GM10248 (cell line): ENCODE measurements at regions not wholly inside any gene's neighbourhood (a gene's known extent, or its start where the extent isn't known, plus 50 kb on each side); places are given as distances from the start of the nearest gene placed in this dataset.

Source experiments
- CTCF ChIA-PET: fragments of 300-600 bp; sonication (Branson Sonifier 250); formaldehyde crosslinking; extraction: SDS; loops from one replicate; lab custom pipeline; 2021; ENCODE audit warnings: antibody characterized with exemption; lab: Yijun Ruan, JAX
- POLR2A ChIA-PET: fragments of 350-650 bp; sonication (Branson Sonifier 250); formaldehyde crosslinking; extraction: SDS; loops from one replicate; lab custom pipeline; 2020; ENCODE audit warnings: antibody characterized with exemption; lab: Yijun Ruan, JAX
- DNase-seq: peaks from one replicate; pipeline ENCODE4 v3.0.0; 2012; ENCODE audit errors: extremely low spot score
- TF ChIP-seq, protein P1 (sequence below): IDR thresholded peaks from 2 replicates; pipeline ENCODE4 v1.5.1; 2012; ENCODE audit warnings: mild to moderate bottlenecking, low read depth; ENCODE audit errors: extremely low read depth, missing control alignments, control extremely low read depth

DNA sequence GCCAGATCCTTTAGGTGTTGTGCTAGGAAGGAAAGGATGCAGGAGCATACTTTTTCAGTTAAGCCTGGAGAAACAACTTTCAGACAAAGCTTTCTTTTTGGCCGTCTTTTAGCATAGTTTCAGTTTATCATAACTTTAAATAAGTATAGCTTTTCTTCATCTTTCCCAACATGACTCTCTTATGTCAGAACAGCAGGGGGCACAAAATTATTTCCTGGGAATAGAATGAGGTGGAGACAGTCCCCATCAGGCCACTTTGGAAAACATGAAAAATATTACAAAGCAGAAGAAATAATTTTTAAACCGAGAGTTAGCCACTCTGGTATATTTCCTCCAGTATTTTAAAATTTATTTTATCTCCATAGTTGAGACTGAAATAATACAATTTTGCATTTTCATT, 387.6 kb downstream of the HAPSTR1 start:
- ChIA-PET POLR2A (no interaction called here), CTCF (no interaction called here)
- TF ChIP-seq, protein P1, sequence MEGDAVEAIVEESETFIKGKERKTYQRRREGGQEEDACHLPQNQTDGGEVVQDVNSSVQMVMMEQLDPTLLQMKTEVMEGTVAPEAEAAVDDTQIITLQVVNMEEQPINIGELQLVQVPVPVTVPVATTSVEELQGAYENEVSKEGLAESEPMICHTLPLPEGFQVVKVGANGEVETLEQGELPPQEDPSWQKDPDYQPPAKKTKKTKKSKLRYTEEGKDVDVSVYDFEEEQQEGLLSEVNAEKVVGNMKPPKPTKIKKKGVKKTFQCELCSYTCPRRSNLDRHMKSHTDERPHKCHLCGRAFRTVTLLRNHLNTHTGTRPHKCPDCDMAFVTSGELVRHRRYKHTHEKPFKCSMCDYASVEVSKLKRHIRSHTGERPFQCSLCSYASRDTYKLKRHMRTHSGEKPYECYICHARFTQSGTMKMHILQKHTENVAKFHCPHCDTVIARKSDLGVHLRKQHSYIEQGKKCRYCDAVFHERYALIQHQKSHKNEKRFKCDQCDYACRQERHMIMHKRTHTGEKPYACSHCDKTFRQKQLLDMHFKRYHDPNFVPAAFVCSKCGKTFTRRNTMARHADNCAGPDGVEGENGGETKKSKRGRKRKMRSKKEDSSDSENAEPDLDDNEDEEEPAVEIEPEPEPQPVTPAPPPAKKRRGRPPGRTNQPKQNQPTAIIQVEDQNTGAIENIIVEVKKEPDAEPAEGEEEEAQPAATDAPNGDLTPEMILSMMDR: no peak
- DNase-seq: no peak

DNA sequence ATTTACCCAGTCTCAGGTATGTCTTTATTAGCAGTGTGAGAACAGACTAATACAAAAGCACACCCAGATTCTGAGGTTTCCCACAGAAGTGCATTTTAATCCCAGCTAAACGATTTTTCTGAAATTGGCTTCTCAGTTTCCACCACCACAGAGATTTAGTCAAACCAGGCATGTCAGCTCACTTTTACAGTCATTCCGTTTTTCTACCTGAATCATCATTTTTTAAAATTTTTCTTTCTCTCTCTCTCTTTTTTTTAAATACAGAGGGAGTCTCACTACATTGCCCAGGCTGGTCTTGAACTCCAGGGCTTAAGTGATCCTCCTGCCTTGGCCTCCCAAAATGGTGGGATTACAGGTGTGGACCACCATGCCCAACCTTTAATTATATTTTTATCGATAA, 389.1 kb downstream of the HAPSTR1 start:
- DNase-seq: no peak
- POLR2A ChIA-PET: no interaction called here
- CTCF ChIA-PET: no interaction called here
- TF ChIP-seq, protein P1: no peak

DNA sequence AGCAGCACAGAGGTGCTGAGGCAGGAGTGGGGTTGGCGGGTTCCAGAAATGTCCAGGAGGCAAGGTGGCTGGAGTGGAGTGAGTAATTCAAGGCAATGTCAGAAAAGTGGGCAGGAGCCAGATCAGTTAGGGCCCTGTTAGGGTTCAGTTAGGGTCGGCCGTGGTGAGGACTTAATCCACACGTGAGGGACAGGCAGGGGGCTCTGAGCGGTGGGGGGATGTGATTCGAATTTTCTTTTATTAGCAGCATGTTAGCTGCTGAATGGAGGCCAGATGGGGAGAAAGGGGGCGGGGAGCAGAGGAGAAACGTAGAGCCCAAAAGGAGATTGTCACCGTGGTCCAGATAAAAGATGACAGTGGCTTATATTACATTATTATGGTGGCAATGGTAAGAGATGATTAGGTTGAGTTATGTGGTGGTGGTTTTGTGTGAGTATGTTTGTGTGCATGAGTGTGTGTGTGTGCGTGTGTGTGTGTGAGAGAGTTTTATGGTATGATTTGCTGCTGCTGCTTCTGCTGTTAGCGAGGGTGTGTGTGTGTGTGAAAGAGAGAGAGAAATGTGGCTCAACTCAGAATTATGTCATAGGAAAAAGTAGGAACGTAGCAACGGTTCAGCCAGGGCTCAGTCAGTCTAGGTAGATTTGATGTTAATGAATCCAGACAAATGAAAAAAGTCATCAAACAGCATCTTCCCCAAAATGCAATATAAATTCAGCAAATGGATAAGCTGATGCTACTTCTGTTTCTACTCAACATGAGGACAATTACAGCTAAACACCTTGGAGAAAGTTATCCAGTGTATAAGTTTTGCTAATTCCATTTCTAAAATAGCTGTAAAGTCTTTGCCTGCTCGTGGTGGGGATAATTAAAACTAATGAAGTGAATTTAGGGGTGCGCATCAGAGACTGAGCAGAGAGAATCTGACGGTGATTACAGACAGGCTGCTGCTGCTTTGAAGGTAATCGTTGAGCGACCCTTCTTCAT, 390.6 kb downstream of the HAPSTR1 start:
- ChIA-PET POLR2A (no interaction called here), CTCF (interaction anchor here (1.1 kb wide), 1 partner anchor 11 kb away, joined by 3 read pairs; no protein-coding TSS in a partner anchor)
- TF ChIP-seq, protein P1: no peak
- DNase-seq: no peak

DNA sequence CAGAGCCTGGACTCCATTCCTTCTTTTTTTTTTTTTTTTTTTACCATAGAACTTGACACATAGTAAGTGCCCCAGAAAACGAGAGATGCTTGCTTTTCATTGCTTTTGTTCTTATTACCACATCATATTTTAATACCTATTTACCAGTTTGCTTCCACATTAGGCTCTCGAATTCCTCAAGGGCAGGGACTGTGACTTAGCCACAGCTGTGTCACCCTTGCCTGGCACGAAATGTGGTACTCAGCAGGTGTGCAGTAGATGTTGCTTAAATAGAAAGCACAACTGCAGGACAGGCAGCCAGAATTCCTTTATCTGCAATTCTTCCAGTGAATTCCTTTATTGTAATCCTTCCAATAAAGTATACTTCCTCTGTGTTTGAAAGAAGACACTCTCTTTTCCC, 393.0 kb downstream of the HAPSTR1 start:
- ChIA-PET CTCF (no interaction called here), POLR2A (no interaction called here)
- DNase-seq: no peak
- TF ChIP-seq, protein P1: no peak

DNA sequence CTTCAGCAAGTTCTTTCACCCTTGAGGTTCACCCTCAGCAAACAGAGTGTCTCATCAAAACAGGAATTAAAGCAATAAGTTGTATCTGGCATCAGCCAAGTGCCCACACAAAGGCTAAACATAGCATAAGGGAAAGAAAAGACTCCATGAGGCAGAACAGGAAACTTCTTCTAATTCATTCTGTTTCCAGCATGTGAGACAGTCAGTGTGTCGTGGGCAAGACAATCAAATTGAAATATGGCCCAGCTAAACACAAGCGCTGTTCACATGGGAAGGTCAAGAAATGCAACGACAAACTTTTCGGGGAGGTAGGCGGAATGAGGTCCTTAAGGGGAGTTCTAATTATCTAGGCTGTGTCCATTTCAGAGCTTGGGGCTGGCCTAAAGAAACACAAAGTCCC, 393.4 kb downstream of the HAPSTR1 start:
- POLR2A ChIA-PET: no interaction called here

DNA sequence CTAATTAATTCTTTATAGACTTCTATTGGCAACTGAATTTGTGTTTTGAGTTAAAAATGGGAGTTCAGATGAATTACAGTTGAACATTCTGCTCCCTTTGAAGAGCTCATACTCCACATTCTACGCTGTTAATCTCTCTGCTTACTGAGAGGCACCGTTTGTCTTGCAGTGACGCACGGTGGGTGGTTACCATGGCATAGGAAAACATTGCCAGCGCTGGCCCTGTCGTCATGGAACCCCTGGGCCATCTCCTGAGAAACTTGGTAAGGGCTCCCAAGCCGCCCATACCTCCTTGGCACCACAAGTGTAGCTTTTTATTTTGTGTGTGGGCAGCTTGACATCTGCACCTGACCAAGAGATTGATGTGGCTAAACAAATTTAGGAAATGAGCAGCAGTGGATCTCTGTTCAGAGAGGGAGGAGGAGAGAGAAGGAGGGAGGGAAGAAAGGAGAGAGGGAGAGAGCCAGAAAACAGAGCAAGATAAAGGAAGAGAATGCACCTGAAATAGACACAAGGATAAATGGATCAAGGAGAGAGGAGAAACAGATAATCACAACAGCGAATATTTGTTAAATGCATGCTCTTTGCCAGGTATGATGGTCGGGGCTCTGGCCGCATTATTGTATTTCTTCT, 398.5 kb downstream of the HAPSTR1 start:
- CTCF ChIA-PET: interaction anchor here (1.1 kb wide), 1 partner anchor 9 kb away, joined by 3 read pairs; no protein-coding TSS in a partner anchor
- TF ChIP-seq, protein P1: no peak
- POLR2A ChIA-PET: no interaction called here
- no peak for DNase-seq

More for the DNA sequence above, 393.4 kb downstream of the HAPSTR1 start:
- CTCF ChIA-PET: no interaction called here
- DNase-seq: no peak
- TF ChIP-seq, protein P1: no peak
